Neural progenitor cell (in vitro differentiated cells): ENCODE measurements at regions not wholly inside any gene's neighbourhood (a gene's known extent, or its start where the extent isn't known, plus 50 kb on each side); places are given as distances from the start of the nearest gene placed in this dataset.

Experiments
- CTCF ChIP-seq: fragments of 200-600 bp; sonication (generic); IDR thresholded peaks from 2 replicates; pipeline ENCODE4 v1.5.1; 2017; ENCODE audit warnings: antibody characterized with exemption, mild to moderate bottlenecking
- EZH2 ChIP-seq: fragments of 200-600 bp; sonication (generic); IDR thresholded peaks from 2 replicates; pipeline ENCODE4 v1.6.1; 2017; ENCODE audit warnings: antibody characterized with exemption, mild to moderate bottlenecking, moderate library complexity
- EZH2phosphoT487 ChIP-seq: fragments of 200-600 bp; sonication (generic); IDR thresholded peaks from 2 replicates; pipeline ENCODE4 v1.6.1; 2017; ENCODE audit warnings: antibody characterized with exemption

GRCh38 chr22:49229483-49230193 lies 598.0 kb downstream of the BRD1 start:
- TF ChIP-seq CTCF (no peak), EZH2 (no peak), EZH2phosphoT487 (no peak)
